H1 (cell line): ENCODE measurements at regions not wholly inside any gene's neighbourhood (a gene's known extent, or its start where the extent isn't known, plus 50 kb on each side); places are given as distances from the start of the nearest gene placed in this dataset.

ENCODE experiments used
- CTCF ChIA-PET: fragments of 300-600 bp; sonication (Branson Sonifier 250); formaldehyde crosslinking; loops from one replicate; lab custom pipeline; 2021; ENCODE audit not compliant: partially characterized antibody; lab: Charles Lee
- POLR2A ChIA-PET: fragments of 300-600 bp; sonication (Branson Sonifier 250); formaldehyde crosslinking; loops from one replicate; lab custom pipeline; 2021; ENCODE audit warnings: inconsistent platforms; ENCODE audit not compliant: partially characterized antibody; lab: Charles Lee
- DNase-seq, 2 experiments: peaks; one replicate each; pipeline versions ENCODE4 v3.0.0 to v3.0.0-alpha.2; 2010 to 2022; ENCODE audit warnings: low spot score in 2 of 2, low read depth in 1 of 2, mixed read lengths in 1 of 2
- FAIRE-seq: peaks from 2 replicates; lab custom pipeline; 2011; peaks lifted over from hg19 to GRCh38; lab: Jason Lieb, UNC
- H2AFZ ChIP-seq: 2 replicates; pipeline ENCODE4 v1.8.1; 2012; ENCODE audit warnings: low read length, inconsistent platforms
- H2AK5ac ChIP-seq: 2 replicates; pipeline ENCODE4 v1.6.1; 2013; ENCODE audit warnings: low read depth, low read length
- H2BK120ac ChIP-seq: replicated peaks from 2 replicates; pipeline ENCODE3; 2013; ENCODE audit warnings: low read depth, low read length, inconsistent platforms
- H2BK12ac ChIP-seq: 2 replicates; pipeline ENCODE4 v1.6.1; 2013; ENCODE audit warnings: low read depth, low read length
- H2BK15ac ChIP-seq: 2 replicates; pipeline ENCODE4 v1.6.1; 2013; ENCODE audit warnings: low read length
- H2BK20ac ChIP-seq: 2 replicates; pipeline ENCODE4 v1.6.1; 2013; ENCODE audit warnings: low read length
- H2BK5ac ChIP-seq: 2 replicates; pipeline ENCODE4 v1.6.1; 2013; ENCODE audit warnings: low read depth, low read length
- H3K14ac ChIP-seq: 2 replicates; pipeline ENCODE4 v1.6.1; 2013; ENCODE audit warnings: inconsistent platforms; ENCODE audit not compliant: insufficient read length
- H3K18ac ChIP-seq: 2 replicates; pipeline ENCODE4 v1.6.1; 2013; ENCODE audit warnings: low read length; ENCODE audit errors: extremely low read depth
- H3K23ac ChIP-seq: 2 replicates; pipeline ENCODE4 v1.6.1; 2013; ENCODE audit warnings: inconsistent platforms; ENCODE audit not compliant: insufficient read length
- H3K23me2 ChIP-seq: 2 replicates; pipeline ENCODE4 v1.6.1; 2013; ENCODE audit warnings: low read depth, low read length
- H3K27ac ChIP-seq: 2 replicates; pipeline ENCODE4 v1.6.1; 2011; ENCODE audit warnings: low read depth, low read length, inconsistent platforms
- H3K27me3 ChIP-seq, 4 experiments: replicated peaks in 1 of 4; 1 replicate in 1 of 4; 2 replicates in 3 of 4; pipeline versions ENCODE4 v1.6.1 to v1.8.1; 2011 to 2013; ENCODE audit warnings: low read length in 3 of 4, mild to moderate bottlenecking in 3 of 4, inconsistent platforms in 2 of 4, mixed read lengths in 2 of 4, moderate library complexity in 1 of 4; ENCODE audit not compliant: control insufficient read depth in 3 of 4, insufficient read depth in 3 of 4; ENCODE audit errors: extremely low read depth in 1 of 4
- H3K36me3 ChIP-seq, 4 experiments: 2 replicates each; pipeline versions ENCODE4 v1.6.1 to v1.8.1; 2011 to 2013; ENCODE audit warnings: mild to moderate bottlenecking in 4 of 4, low read length in 3 of 4, moderate library complexity in 2 of 4, control low read depth in 1 of 4, inconsistent platforms in 1 of 4; ENCODE audit not compliant: insufficient read depth in 4 of 4, control insufficient read depth in 2 of 4
- H3K4ac ChIP-seq: replicated peaks from 2 replicates; pipeline ENCODE3; 2013; ENCODE audit warnings: low read length, low read depth, mixed read lengths, inconsistent platforms; ENCODE audit not compliant: insufficient read length
- H3K4me1 ChIP-seq, 4 experiments: replicated peaks in 1 of 4; 1 replicate in 1 of 4; 2 replicates in 3 of 4; pipeline versions ENCODE4 v1.6.1 to v1.8.1; 2011 to 2013; ENCODE audit warnings: low read length in 3 of 4, inconsistent platforms in 2 of 4, mixed read lengths in 1 of 4; ENCODE audit not compliant: insufficient read depth in 4 of 4, control insufficient read depth in 3 of 4
- H3K4me2 ChIP-seq, 2 experiments: 2 replicates each; pipeline versions ENCODE4 v1.6.1 to v1.8.1; 2011 to 2013; ENCODE audit warnings: low read depth in 2 of 2, low read length in 2 of 2, control low read depth in 1 of 2, inconsistent platforms in 1 of 2, mild to moderate bottlenecking in 1 of 2; ENCODE audit not compliant: insufficient read depth in 1 of 2
- H3K4me3 ChIP-seq, 4 experiments: fragments of 200-600, 300-600 bp in 1 of 4; sonication (generic), shearing (Covaris generic), sonication (Bioruptor Twin) in 1 of 4; 2 replicates each; pipeline versions ENCODE4 v1.5.1 to v1.8.1; 2011 to 2016; ENCODE audit warnings: low read length in 4 of 4, low read depth in 3 of 4, control low read depth in 2 of 4, inconsistent platforms in 2 of 4, mild to moderate bottlenecking in 2 of 4, mixed read lengths in 1 of 4, moderate library complexity in 1 of 4; ENCODE audit not compliant: insufficient read depth in 2 of 4; ENCODE audit errors: extremely low read depth in 1 of 4
- H3K56ac ChIP-seq: replicated peaks from 2 replicates; pipeline ENCODE3; 2013; ENCODE audit warnings: low read depth, mild to moderate bottlenecking, mixed read lengths, low read length, inconsistent platforms; ENCODE audit not compliant: insufficient read length
- H3K79me1 ChIP-seq: 2 replicates; pipeline ENCODE4 v1.6.1; 2013; ENCODE audit warnings: low read depth, low read length, control low read depth
- H3K79me2 ChIP-seq, 2 experiments: 2 replicates each; pipeline versions ENCODE4 v1.6.1 to v1.8.1; 2012 to 2013; ENCODE audit warnings: low read length in 2 of 2, mild to moderate bottlenecking in 2 of 2, inconsistent platforms in 1 of 2; ENCODE audit not compliant: insufficient read depth in 2 of 2, control insufficient read depth in 1 of 2
- H3K9ac ChIP-seq, 4 experiments: replicated peaks in 1 of 4; 1 replicate in 1 of 4; 2 replicates in 3 of 4; pipeline versions ENCODE4 v1.6.1 to v1.8.1; 2011 to 2013; ENCODE audit warnings: low read depth in 3 of 4, low read length in 3 of 4, control low read depth in 2 of 4, mild to moderate bottlenecking in 2 of 4, moderate library complexity in 2 of 4, inconsistent platforms in 1 of 4; ENCODE audit errors: extremely low read depth in 1 of 4
- H3K9me3 ChIP-seq, 2 experiments: 2 replicates each; pipeline versions ENCODE4 v1.6.1 to v1.8.1; 2012 to 2013; ENCODE audit warnings: mild to moderate bottlenecking in 2 of 2, moderate library complexity in 2 of 2, control low read depth in 1 of 2, inconsistent platforms in 1 of 2, low read depth in 1 of 2, low read length in 1 of 2, mixed read lengths in 1 of 2; ENCODE audit not compliant: insufficient read depth in 2 of 2
- H4K20me1 ChIP-seq, 2 experiments: replicated peaks in 1 of 2; 2 replicates each; pipeline versions ENCODE3 to v1.8.1; 2011 to 2013; ENCODE audit warnings: inconsistent platforms in 2 of 2, low read length in 2 of 2, mild to moderate bottlenecking in 1 of 2; ENCODE audit not compliant: insufficient read depth in 2 of 2, control insufficient read depth in 1 of 2
- H4K5ac ChIP-seq: 2 replicates; pipeline ENCODE4 v1.6.1; 2013; ENCODE audit warnings: low read length, low read depth, mixed read lengths, inconsistent platforms; ENCODE audit not compliant: insufficient read length
- H4K8ac ChIP-seq: 2 replicates; pipeline ENCODE4 v1.8.0; 2013; ENCODE audit warnings: mild to moderate bottlenecking, moderate library complexity, low read length, inconsistent platforms; ENCODE audit not compliant: insufficient read depth; ENCODE audit errors: extremely low read depth
- H4K91ac ChIP-seq: replicated peaks from 2 replicates; pipeline ENCODE3; 2013; ENCODE audit warnings: low read length, mixed read lengths, inconsistent platforms; ENCODE audit not compliant: insufficient read length
- BCL11A ChIP-seq, 2 experiments: IDR thresholded peaks; one replicate each; pipeline ENCODE4 v1.6.1; 2011; ENCODE audit warnings: low read depth in 2 of 2, low read length in 2 of 2, mild to moderate bottlenecking in 2 of 2
- KDM1A ChIP-seq: fragments of 200-600, 300-600 bp; sonication (generic); IDR thresholded peaks from 2 replicates; pipeline ENCODE4 v1.7.1; 2016; ENCODE audit warnings: mild to moderate bottlenecking, low read length, borderline replicate concordance
- POU5F1 ChIP-seq: IDR thresholded peaks from 2 replicates; pipeline ENCODE4 v1.6.1; 2011; ENCODE audit warnings: low read depth, mild to moderate bottlenecking, low read length, moderate library complexity
- SRF ChIP-seq: IDR thresholded peaks from 2 replicates; pipeline ENCODE4 v1.6.1; 2011; ENCODE audit warnings: mild to moderate bottlenecking, low read depth, low read length, moderate library complexity
- TBP ChIP-seq: IDR thresholded peaks from 2 replicates; pipeline ENCODE4 v1.6.1; 2011; ENCODE audit warnings: low read depth, low read length, improper control_type of control experiment
- TEAD4 ChIP-seq: IDR thresholded peaks from 2 replicates; pipeline ENCODE4 v1.6.1; 2012; ENCODE audit warnings: low read depth, low read length, inconsistent platforms, mixed read lengths
- WGBS, 2 experiments: shearing (Covaris generic) in 1 of 2; methylation state at CpG; one replicate each; pipeline versions ENCODE4 v1.1.6 to v1.1.7; 2013 to 2015; ENCODE audit warnings: low lambda C conversion rate in 2 of 2, mixed read lengths in 2 of 2, inconsistent platforms in 1 of 2, low coverage in 1 of 2, missing lambda C conversion rate in 1 of 2; ENCODE audit not compliant: insufficient replicate concordance in 2 of 2, insufficient coverage in 1 of 2, insufficient read length in 1 of 2; ENCODE audit errors: extremely low coverage in 1 of 2, missing lambda C conversion rate in 1 of 2; 5-methylcytosine and 5-hydroxymethylcytosine counted together

GRCh38 chr20:48227381-48227780, 442.1 kb upstream of the SULF2 start:
- CTCF ChIA-PET = interaction anchor here (0.7 kb wide), 1 partner anchor 489 kb away, joined by 4 read pairs; no protein-coding TSS in a partner anchor
- no peak overlapping the region for H2BK120ac ChIP-seq
- no peak overlapping the region for H3K4me2 ChIP-seq
- H3K4me1 ChIP-seq = no peaks in the 10 kb centered on the region
- no peak overlapping the region for H2BK15ac ChIP-seq
- no peak overlapping the region for H3K23ac ChIP-seq
- H2BK12ac ChIP-seq = no peak overlapping the region
- H4K5ac ChIP-seq = no peak overlapping the region
- H2AFZ ChIP-seq = no peak overlapping the region
- H3K79me2 ChIP-seq = no peaks in the 10 kb centered on the region
- H4K91ac ChIP-seq = no peak overlapping the region
- no peak overlapping the region for H2BK20ac ChIP-seq
- no peak overlapping the region for H3K4ac ChIP-seq
- peaks cover 0 to 9% of the 10 kb centered on the region in 2 experiments; a peak in 2 of 4 replicates for H3K9me3 ChIP-seq
- no peak overlapping the region for H2AK5ac ChIP-seq
- no peak for FAIRE-seq
- WGBS, 2 experiments = 89% methylated on average over 4 of the region's 5 CpGs; no CpG with 5 or more reads in 1 of the 2 experiments
- no peaks in the 10 kb centered on the region for H4K20me1 ChIP-seq
- H3K4me3 ChIP-seq = no peak overlapping the region
- no peak overlapping the region for H3K27ac ChIP-seq
- H3K18ac ChIP-seq = no peak overlapping the region
- H3K36me3 ChIP-seq = no peaks in the 10 kb centered on the region
- no peak overlapping the region for H4K8ac ChIP-seq
- no peak for DNase-seq
- no peaks in the 10 kb centered on the region for H3K79me1 ChIP-seq
- POLR2A ChIA-PET = no interaction called here
- H3K27me3 ChIP-seq = no peaks in the 10 kb centered on the region
- H3K23me2 ChIP-seq = no peaks in the 10 kb centered on the region
- no peak overlapping the region for H3K56ac ChIP-seq
- H2BK5ac ChIP-seq = no peak overlapping the region
- TF ChIP-seq KDM1A = no peak
- no peak for TF ChIP-seq TEAD4
- TF ChIP-seq BCL11A (IDR thresholded peaks at IDR 0.05; ENCODE audit: low read depth in 2 of 2, low read length in 2 of 2) = no peak
- no peak for TF ChIP-seq POU5F1
- TF ChIP-seq SRF = no peak
- TF ChIP-seq TBP = no peak
- H3K9ac ChIP-seq = no peak overlapping the region
- no peak overlapping the region for H3K14ac ChIP-seq
